GM19395 (cell line): ENCODE measurements at regions not wholly inside any gene's neighbourhood (a gene's known extent, or its start where the extent isn't known, plus 50 kb on each side); places are given as distances from the start of the nearest gene placed in this dataset.
"Not testable (repeated sequence)": the region's sequence is repeated elsewhere in the genome, so short reads cannot be mapped to it uniquely, and the experiment has no call there.

Experiments
- ATAC-seq: cut with Tn5 transposase; IDR thresholded peaks from one replicate; pipeline ENCODE4 v1.9.1; 2021; ENCODE audit warnings: mild to moderate bottlenecking, moderate library complexity; ENCODE audit not compliant: unreplicated experiment

GRCh38 chrX:143455046-143455445 is 62.2 kb downstream of the SPANXN3 start:
- ATAC-seq, result no peak

GRCh38 chrX:143437439-143437838 is 79.8 kb downstream of the SPANXN3 start:
- no peak for ATAC-seq

- ATAC-seq, result no peak
Measured at GRCh38 chrX:143435916-143436315, 81.4 kb downstream of the SPANXN3 start.

GRCh38 chrX:143429811-143430210 is 87.5 kb downstream of the SPANXN3 start:
- ATAC-seq, result no peak

DNA sequence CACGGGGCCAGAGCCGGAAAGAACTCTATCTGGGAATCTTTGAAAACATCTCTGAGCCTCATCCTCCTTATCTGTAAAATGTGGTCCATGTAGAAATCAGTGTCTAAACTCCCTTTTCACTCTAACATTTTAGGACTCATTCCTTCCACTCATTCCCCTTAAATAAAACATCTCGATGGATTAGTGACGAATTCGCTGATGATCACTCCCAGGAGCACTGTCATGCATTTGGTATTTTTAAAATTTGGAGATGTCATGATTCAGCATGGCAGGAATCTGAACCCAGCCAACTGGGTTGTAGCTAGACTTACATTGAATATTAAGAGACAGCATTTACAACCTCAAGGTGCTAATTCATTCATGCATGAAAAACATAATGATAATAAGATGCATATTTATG is 88.1 kb downstream of the SPANXN3 start:
- ATAC-seq, result no peak

DNA sequence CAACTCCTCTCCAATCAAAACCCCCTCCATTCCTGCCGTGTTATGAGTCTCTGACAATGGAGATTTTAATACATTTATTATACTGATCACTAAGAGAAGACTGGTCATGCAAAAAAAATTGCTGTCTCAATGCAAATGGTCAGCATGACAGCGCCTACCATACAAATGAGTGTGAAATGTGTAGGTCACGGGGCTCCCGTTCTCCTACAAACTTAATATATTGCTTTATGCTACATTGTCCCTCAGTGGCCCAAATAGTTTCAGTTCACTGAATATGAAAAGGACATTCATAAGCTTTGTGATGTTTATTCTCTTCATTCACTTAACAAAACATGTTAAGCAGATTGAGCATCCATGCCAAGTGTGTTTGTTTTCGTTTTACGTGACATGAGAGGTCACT is 116.1 kb downstream of the SPANXN3 start:
- no peak for ATAC-seq

- ATAC-seq, result no peak
Measured at GRCh38 chrX:143378851-143379250, 138.4 kb downstream of the SPANXN3 start.

DNA sequence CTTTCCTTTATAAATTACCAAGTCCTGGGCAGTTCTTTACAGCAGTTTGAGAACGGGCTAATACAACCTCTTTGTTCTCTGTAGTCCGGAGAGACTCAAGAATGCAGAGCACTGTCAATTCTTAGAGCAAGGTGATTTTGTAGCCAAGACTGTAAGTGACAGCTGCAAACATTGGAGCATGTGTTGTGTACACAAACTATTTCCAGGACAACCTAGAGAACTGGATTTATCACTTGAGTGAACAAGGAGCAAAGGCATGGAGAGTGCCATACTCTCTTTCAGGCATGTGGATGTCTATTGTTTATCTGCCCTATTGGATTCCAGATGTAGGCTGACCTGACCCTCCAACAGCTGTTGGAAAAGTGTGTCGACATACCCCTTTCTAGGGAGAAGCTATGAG is 153.9 kb downstream of the SPANXN3 start:
- no peak for ATAC-seq

- ATAC-seq, result no peak
Measured at GRCh38 chrX:143340190-143340589, 177.1 kb downstream of the SPANXN3 start.

GRCh38 chrX:143336261-143336660 is 181.0 kb downstream of the SPANXN3 start:
- ATAC-seq, result no peak

GRCh38 chrX:143319526-143319925 is 197.7 kb downstream of the SPANXN3 start:
- no peak for ATAC-seq

DNA sequence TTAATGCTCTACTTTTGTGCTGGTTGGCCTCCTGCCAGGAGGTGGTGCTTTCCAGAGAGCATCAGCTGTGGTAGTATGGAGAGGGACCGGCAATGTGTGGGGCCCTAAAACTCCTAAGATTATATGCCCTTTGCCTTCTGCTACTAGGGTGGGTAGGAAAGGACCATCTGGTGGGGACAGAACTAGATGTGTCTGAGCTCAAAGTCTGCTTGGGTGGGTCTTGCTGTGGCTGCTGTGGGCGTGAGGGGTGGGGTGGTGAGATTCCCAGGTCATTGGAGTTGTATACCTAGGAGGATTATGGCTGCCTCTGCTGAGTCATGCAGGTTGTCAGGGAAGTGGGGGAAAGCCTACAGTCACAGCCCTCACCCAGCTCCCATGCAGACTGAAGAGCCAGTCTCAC is 198.4 kb downstream of the SPANXN3 start:
- ATAC-seq, result not testable (repeated sequence)

- ATAC-seq, result no peak
Measured at GRCh38 chrX:143306991-143307937, 210.0 kb downstream of the SPANXN3 start.

GRCh38 chrX:143304518-143304917 is 212.8 kb downstream of the SPANXN3 start:
- ATAC-seq, result no peak

DNA sequence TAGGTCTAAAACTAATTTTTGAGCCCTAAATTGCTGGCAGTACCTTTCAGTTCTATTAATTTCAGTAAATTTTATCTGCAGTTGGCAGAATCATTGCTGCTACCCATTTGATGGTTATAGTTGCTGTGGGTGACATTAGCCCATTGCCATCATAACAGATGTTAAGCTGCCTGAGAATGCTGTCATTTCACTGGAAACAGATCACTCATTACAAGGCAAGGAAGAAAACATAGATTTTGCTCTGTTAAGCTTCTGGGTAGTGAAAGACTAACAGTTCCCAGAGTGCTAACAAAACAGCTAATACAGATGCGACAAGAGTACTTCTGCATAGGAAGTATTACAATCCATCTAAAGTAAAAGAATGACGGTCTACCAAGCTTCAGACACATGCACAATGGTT is 213.2 kb downstream of the SPANXN3 start:
- ATAC-seq, result no peak

DNA sequence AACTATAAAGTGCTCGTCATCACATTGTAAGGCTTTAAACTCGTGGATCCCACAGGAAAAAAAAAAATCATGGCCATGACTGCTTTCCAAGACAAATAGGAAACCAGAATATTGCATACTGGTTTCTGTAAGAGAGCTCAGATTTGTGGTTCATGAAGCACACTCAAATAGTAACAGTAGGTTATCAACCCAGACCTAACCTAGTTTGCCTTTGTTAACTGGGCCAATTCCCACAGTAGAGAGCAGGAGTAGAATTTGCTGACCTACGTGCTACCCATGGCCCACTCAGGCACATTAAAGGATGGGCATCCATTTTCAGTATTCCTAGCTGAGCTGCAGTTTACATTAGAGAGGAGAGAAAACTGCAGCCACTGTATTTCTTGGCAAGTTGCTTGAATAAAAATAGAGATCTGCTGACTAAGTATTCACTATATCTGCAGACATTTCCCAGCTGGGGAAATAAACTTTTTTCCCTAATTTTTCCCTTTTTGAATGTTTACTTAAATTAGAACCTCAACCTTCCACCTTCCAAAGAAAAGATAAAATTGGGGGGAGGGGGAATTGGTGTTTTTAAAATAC is 218.5 kb downstream of the SPANXN3 start:
- ATAC-seq, result no peak

GRCh38 chrX:143296521-143296920 is 220.8 kb downstream of the SPANXN3 start:
- no peak for ATAC-seq

DNA sequence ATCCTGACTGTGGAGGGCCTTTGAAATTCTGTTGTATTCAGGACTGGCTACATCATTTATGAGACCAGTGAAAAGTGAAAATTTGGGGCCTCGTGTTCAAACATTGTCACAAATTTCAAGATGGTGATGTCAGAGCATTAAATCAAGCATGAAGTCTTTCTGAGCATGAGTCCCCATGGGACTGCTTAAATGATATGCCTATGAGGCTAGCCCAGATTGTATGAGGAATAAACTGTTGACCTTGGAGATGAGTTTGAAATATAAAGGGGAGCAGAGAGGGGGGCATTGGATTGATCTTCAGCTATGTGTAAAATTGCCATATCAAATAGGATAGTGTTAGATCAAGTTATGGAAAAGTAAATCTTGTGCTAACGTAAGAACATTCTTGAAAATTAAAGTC is 230.0 kb downstream of the SPANXN3 start:
- ATAC-seq, result no peak

DNA sequence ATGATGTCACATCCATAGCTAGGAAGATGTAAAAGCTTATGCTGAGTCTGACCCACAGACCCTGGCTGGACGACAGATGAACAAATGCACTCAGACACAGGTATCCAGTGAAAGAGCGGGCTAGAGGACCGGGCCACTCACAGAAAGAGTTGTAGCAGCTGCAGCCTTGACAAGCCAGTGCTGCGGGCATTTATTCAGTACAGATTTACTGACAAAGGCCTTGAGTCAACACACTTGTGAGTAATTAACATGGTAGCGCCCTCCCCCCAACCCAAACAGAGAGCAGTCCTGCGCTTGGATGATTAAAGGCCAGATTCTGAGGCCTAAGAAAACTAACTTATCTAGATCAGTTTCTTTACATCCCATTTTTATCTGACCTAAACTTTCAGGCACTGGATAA is 244.6 kb downstream of the SPANXN4 start:
- no peak for ATAC-seq

DNA sequence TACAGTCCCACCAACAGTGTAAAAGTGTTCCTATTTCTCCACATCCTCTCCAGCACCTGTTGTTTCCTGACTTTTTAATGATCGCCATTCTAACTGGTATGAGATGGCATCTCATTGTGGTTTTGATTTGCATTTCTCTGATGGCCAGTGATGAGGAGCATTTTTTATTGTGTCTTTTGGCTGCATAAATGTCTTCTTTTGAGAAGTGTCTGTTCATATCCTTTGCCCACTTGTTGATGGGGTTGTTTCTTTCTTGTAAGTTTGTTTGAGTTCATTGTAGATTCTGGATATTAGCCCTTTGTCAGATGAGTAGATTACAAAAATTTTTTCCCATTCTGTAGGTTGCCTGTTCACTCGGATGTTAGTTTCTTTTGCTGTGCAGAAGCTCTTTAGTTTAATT is 218.9 kb downstream of the SPANXN4 start:
- not testable (repeated sequence) for ATAC-seq

DNA sequence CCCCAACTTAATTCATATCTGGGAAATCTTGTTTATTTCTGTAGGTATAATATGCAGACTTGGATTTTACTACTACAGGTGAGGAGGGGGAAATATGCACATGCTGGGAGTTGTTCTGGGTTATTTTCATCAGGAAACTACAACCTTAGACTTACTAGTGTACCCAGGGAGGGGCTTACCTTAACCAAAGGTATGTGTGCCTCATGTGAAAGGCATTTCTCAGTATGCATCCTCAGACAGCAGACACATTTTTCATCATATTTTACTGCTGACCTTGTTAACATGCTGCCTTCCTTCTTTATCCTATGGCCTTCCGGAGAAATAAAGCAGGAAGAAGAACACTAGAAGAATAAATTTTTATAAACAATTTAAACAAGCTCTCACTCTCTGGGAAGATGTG is 214.9 kb downstream of the SPANXN4 start:
- ATAC-seq, result no peak

DNA sequence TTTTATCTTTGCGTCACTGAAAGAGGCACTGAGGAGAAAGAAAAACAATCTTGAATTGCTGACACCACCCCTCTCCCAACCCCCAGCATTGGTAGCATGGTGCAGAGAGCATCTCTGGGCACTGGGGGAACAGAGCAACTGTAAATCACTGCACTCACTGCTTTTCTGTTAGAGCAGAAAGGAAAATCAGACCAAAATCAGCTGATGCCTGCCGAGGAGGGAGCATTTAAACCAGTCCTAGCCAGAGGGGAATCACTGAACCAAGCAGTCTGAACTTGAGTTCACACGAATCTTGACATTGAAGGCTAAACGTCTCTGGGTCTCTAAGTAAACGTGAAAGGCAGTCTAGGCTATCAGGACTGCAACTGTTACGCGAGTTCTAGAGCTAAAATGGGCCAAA is 205.8 kb downstream of the SPANXN4 start:
- no peak for ATAC-seq
